CD14-positive monocyte (primary cell): ENCODE measurements at regions not wholly inside any gene's neighbourhood (a gene's known extent, or its start where the extent isn't known, plus 50 kb on each side); places are given as distances from the start of the nearest gene placed in this dataset.

Experiments used
- DNase-seq, 3 donors: peaks; one replicate each; pipeline ENCODE4 v3.0.0-alpha.2; 2011 to 2022
- H2AFZ ChIP-seq: 2 replicates; pipeline ENCODE4 v1.6.0; 2012; ENCODE audit warnings: mild to moderate bottlenecking, low read depth, low read length, inconsistent platforms; ENCODE audit not compliant: insufficient read depth, poor library complexity, severe bottlenecking
- H3K27ac ChIP-seq, 2 donors: 1 replicate in 1 of 2; 2 replicates in 1 of 2; pipeline ENCODE4 v1.5.1; 2012 to 2013; ENCODE audit warnings: low read length in 2 of 2, control low read depth in 1 of 2, inconsistent platforms in 1 of 2, low read depth in 1 of 2, mild to moderate bottlenecking in 1 of 2
- H3K27me3 ChIP-seq, 2 donors: one replicate each; pipeline versions ENCODE4 v1.6.0 to v1.6.1; 2011 to 2013; ENCODE audit warnings: low read length in 2 of 2; ENCODE audit not compliant: control insufficient read depth in 2 of 2, insufficient read depth in 2 of 2
- H3K36me3 ChIP-seq, 2 donors: replicated peaks in 1 of 2; 1 replicate in 1 of 2; 2 replicates in 1 of 2; pipeline versions ENCODE4 v1.5.1 to v1.6.1; 2012 to 2013; ENCODE audit warnings: low read length in 2 of 2, control low read depth in 1 of 2, inconsistent platforms in 1 of 2, mild to moderate bottlenecking in 1 of 2; ENCODE audit not compliant: insufficient read depth in 2 of 2, control insufficient read depth in 1 of 2
- H3K4me1 ChIP-seq, 2 donors: 1 replicate in 1 of 2; 2 replicates in 1 of 2; pipeline versions ENCODE4 v1.5.1 to v1.6.1; 2012 to 2013; ENCODE audit warnings: low read length in 2 of 2, control low read depth in 1 of 2, inconsistent platforms in 1 of 2, mild to moderate bottlenecking in 1 of 2, moderate library complexity in 1 of 2; ENCODE audit not compliant: insufficient read depth in 2 of 2, control insufficient read depth in 1 of 2
- H3K4me2 ChIP-seq: replicated peaks from 2 replicates; pipeline ENCODE3; 2012; ENCODE audit warnings: low read length, moderate library complexity, mild to moderate bottlenecking; ENCODE audit not compliant: poor library complexity, severe bottlenecking; ENCODE audit errors: extremely low read depth
- H3K4me3 ChIP-seq, 3 experiments: fragments of 200-600 bp in 1 of 3; sonication (generic) in 1 of 3; replicated peaks in 1 of 3; 1 replicate in 2 of 3; 2 replicates in 1 of 3; pipeline ENCODE4 v1.5.1; 2011 to 2013; ENCODE audit warnings: low read length in 3 of 3, mild to moderate bottlenecking in 3 of 3, control low read depth in 2 of 3, low read depth in 2 of 3, inconsistent platforms in 1 of 3, moderate library complexity in 1 of 3
- H3K79me2 ChIP-seq: 2 replicates; pipeline ENCODE4 v1.6.0; 2012; ENCODE audit warnings: mild to moderate bottlenecking, control low read depth, inconsistent platforms, low read length, moderate library complexity; ENCODE audit not compliant: insufficient read depth
- H3K9ac ChIP-seq: 2 replicates; pipeline ENCODE4 v1.6.0; 2017; ENCODE audit warnings: low read length, mild to moderate bottlenecking; ENCODE audit not compliant: insufficient read depth, poor library complexity, severe bottlenecking
- H3K9me3 ChIP-seq, 2 donors: replicated peaks in 1 of 2; 1 replicate in 1 of 2; 2 replicates in 1 of 2; pipeline versions ENCODE4 v1.5.1 to v1.6.1; 2012 to 2013; ENCODE audit warnings: low read length in 2 of 2, control low read depth in 1 of 2; ENCODE audit not compliant: control insufficient read depth in 1 of 2, insufficient read depth in 1 of 2
- H4K20me1 ChIP-seq: 2 replicates; pipeline ENCODE4 v1.6.0; 2012; ENCODE audit warnings: mild to moderate bottlenecking, low read length, control low read depth, moderate library complexity; ENCODE audit not compliant: insufficient read depth
- H3K27ac Mint-ChIP-seq, 7 donors: one replicate each; pipeline ENCODE4 v1.8.0; 2020; ENCODE audit warnings: mild to moderate bottlenecking in 7 of 7, mixed read lengths in 7 of 7, moderate library complexity in 6 of 7, inconsistent platforms in 2 of 7
- H3K27me3 Mint-ChIP-seq, 3 donors: one replicate each; pipeline ENCODE4 v1.8.0; 2021 to 2022; ENCODE audit warnings: low read depth in 3 of 3, mild to moderate bottlenecking in 3 of 3, mixed read lengths in 3 of 3, moderate library complexity in 3 of 3, inconsistent platforms in 1 of 3
- H3K36me3 Mint-ChIP-seq, 2 donors: one replicate each; pipeline ENCODE4 v1.8.0; 2020; ENCODE audit warnings: mixed read lengths in 2 of 2, inconsistent platforms in 1 of 2, mild to moderate bottlenecking in 1 of 2
- H3K4me1 Mint-ChIP-seq: one replicate; pipeline ENCODE4 v1.8.0; 2020; ENCODE audit warnings: mild to moderate bottlenecking, mixed read lengths
- H3K4me3 Mint-ChIP-seq, 2 donors: one replicate each; pipeline ENCODE4 v1.8.0; 2020; ENCODE audit warnings: mild to moderate bottlenecking in 2 of 2, mixed read lengths in 2 of 2, moderate library complexity in 1 of 2
- H3K9me3 Mint-ChIP-seq, 7 donors: one replicate each; pipeline ENCODE4 v1.8.0; 2020 to 2022; ENCODE audit warnings: mixed read lengths in 7 of 7, mild to moderate bottlenecking in 6 of 7, moderate library complexity in 6 of 7, inconsistent platforms in 2 of 7
- CTCF ChIP-seq: fragments of 200-600 bp; IDR thresholded peaks from one replicate; pipeline ENCODE4 v1.8.0; 2022; ENCODE audit warnings: antibody characterized with exemption, mild to moderate bottlenecking
- WGBS: methylation state at CpG from one replicate; pipeline ENCODE4 v1.1.5; 2013; ENCODE audit warnings: missing lambda C conversion rate; ENCODE audit not compliant: insufficient coverage; 5-methylcytosine and 5-hydroxymethylcytosine counted together
- intact Hi-C, 2 donors: fragments of 100-400 bp; cut with micrococcal nuclease; formaldehyde crosslinking; loops; one replicate each; pipeline versions ENCODE4 v1.15.0 to v1.15.1; 2023

DNA sequence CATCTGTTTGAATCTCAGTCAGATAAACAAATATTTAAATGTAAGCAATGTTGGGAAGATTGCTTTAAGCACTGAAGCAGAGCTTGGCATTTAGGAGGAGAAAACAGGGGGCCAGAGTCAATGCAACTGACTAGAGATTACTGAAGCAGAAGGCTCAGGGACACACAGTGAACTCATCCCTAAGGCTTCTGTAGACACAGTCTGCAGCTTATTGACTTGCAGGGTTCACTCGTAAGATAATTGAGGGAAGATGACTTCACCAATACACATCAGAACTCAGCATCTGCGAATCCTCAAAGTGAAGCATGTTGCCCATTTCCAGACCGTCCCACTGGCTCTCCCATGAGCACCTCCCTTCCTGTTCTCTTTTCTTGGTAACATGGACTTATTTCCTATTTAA, 363.4 kb upstream of the PFKP start:
- Histone ChIP-seq H2AFZ (no peak overlapping the region), H3K27ac (no peak overlapping the region), H3K27me3 (no peaks in the 10 kb centered on the region), H3K36me3 (no peaks in the 10 kb centered on the region), H3K9me3 (peaks cover 4 to 10% of the 10 kb centered on the region in 2 donors), H3K4me2 (no peak overlapping the region), H3K79me2 (no peaks in the 10 kb centered on the region), H4K20me1 (no peaks in the 10 kb centered on the region), H3K4me3 (no peak overlapping the region), H3K4me1 (no peaks in the 10 kb centered on the region), H3K9ac (no peak overlapping the region)
- no peaks in the 10 kb centered on the region for H3K4me1 Mint-ChIP-seq
- no peak for DNase-seq
- TF ChIP-seq CTCF = no peak
- 73% methylated on average over 2 of the region's 3 CpGs for WGBS
- H3K9me3 Mint-ChIP-seq = peaks cover 0 to 13% (median 0%) of the 10 kb centered on the region in 7 donors
- intact Hi-C loops = no loop called here
- no peak overlapping the region for H3K4me3 Mint-ChIP-seq
- H3K27ac Mint-ChIP-seq = no peak overlapping the region
- no peaks in the 10 kb centered on the region for H3K36me3 Mint-ChIP-seq
- H3K27me3 Mint-ChIP-seq = no peaks in the 10 kb centered on the region

DNA sequence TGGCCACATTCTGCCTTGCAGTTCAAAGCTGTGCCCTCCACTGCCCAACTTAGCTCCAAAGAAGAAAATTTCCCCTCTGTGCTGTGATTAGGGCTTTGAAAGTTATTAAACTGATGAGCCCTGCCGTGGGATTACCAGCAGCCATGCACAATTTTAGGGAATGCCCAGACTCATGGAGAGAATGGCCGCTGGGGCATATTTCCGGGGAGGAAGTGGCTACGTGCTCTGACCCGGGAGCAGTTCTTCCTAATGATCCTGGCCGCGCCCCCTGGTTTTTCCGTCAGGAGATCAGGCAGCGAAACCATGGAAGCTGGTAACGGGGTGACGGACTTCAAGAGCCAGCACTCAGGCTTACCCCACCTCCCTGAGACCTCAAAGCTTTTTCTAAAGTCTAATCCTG, 365.5 kb upstream of the PFKP start:
- DNase-seq = no peak
- Histone ChIP-seq H3K27me3 (no peaks in the 10 kb centered on the region), H3K9ac (no peak overlapping the region), H3K36me3 (no peaks in the 10 kb centered on the region), H3K4me2 (no peak overlapping the region), H2AFZ (no peak overlapping the region), H3K4me3 (no peak overlapping the region), H3K79me2 (no peaks in the 10 kb centered on the region), H3K4me1 (no peaks in the 10 kb centered on the region), H4K20me1 (no peaks in the 10 kb centered on the region), H3K9me3 (peaks cover 4 to 10% of the 10 kb centered on the region in 2 donors), H3K27ac (no peak overlapping the region)
- Mint-ChIP-seq H3K4me1 (no peaks in the 10 kb centered on the region), H3K4me3 (no peak overlapping the region), H3K36me3 (no peaks in the 10 kb centered on the region), H3K9me3 (peaks cover 0 to 12% (median 0%) of the 10 kb centered on the region in 7 donors), H3K27me3 (no peaks in the 10 kb centered on the region), H3K27ac (no peak overlapping the region)
- no peak for TF ChIP-seq CTCF
- intact Hi-C loops = no loop called here
- WGBS = 91% methylated on average over 7 of the region's 11 CpGs
